ENCODE measurements at regions not wholly inside any gene's neighbourhood (a gene's known extent, or its start where the extent isn't known, plus 50 kb on each side); places are given as distances from the start of the nearest gene placed in this dataset.

GRCh38 chr6:26221186-26221585 is 134.0 kb downstream of the HFE start:
- TF ChIP-seq EZH2phosphoT487 (IDR thresholded peaks at IDR 0.05; ENCODE audit: unreplicated experiment) (no peak), POLR2AphosphoS5 (IDR thresholded peaks at IDR 0.05; ENCODE audit: low read depth) (no peak), CREB1 (CRISPR knock-in tag; IDR thresholded peaks at IDR 0.05; ENCODE audit: low read depth) (no peak), REST (IDR thresholded peaks at IDR 0.05; ENCODE audit: unreplicated experiment) (no peak), CTCF (conservative IDR thresholded peaks at IDR 0.05; ENCODE audit: low read depth in 2 of 2) (no peak), EZH2 (IDR thresholded peaks at IDR 0.05; ENCODE audit: low read depth, unreplicated experiment) (no peak), ETS1 (IDR thresholded peaks at IDR 0.05) (no peak), JUNB (IDR thresholded peaks at IDR 0.05; ENCODE audit: unreplicated experiment) (no peak), ZNF114 (CRISPR knock-in tag; IDR thresholded peaks at IDR 0.05) (no peak), STAT1 (IDR thresholded peaks at IDR 0.05; ENCODE audit: unreplicated experiment) (no peak), ZNF331 (CRISPR knock-in tag; IDR thresholded peaks at IDR 0.05; ENCODE audit: low read depth) (no peak), NANOG (IDR thresholded peaks at IDR 0.05; ENCODE audit: borderline replicate concordance) (no peak), ZNF462 (CRISPR knock-in tag; IDR thresholded peaks at IDR 0.05) (no peak)
